Left ventricle myocardium superior (tissue), 1 donor: ENCODE measurements at regions not wholly inside any gene's neighbourhood (a gene's known extent, or its start where the extent isn't known, plus 50 kb on each side); places are given as distances from the start of the nearest gene placed in this dataset.

ENCODE experiments used
- ATAC-seq: fragments of 200-7000 bp; cut with Tn5 transposase; one replicate; pipeline ENCODE4 v1.9.1; 2020; ENCODE audit warnings: mild to moderate bottlenecking, moderate library complexity
- DNase-seq: peaks from one replicate; pipeline ENCODE4 v3.0.0-alpha.2; 2020
- intact Hi-C: fragments of 100-400 bp; cut with micrococcal nuclease; formaldehyde crosslinking; loops from one replicate; pipeline ENCODE4 v1.11.0; 2022
- donor health status: DM: no; HTN: yes; CAD: no; lungs with severe emphysema.

GRCh38 chr6:98670045-98670746 is 164.2 kb upstream of the POU3F2 start:
- no peak for ATAC-seq
- DNase-seq, result no peak
- intact Hi-C loops, result no loop called here

GRCh38 chr6:98672681-98673475 is 161.5 kb upstream of the POU3F2 start:
- no peak for ATAC-seq
- intact Hi-C loops, result no loop called here
- DNase-seq, result no peak

- intact Hi-C loops, result no loop called here
- no peak for ATAC-seq
Observed at GRCh38 chr6:98678481-98678880, 155.9 kb upstream of the POU3F2 start.

GRCh38 chr6:98686008-98686601 is 148.3 kb upstream of the POU3F2 start:
- intact Hi-C loops, result no loop called here
- no peak for DNase-seq

More at GRCh38 chr6:98678481-98678880, 155.9 kb upstream of the POU3F2 start:
- DNase-seq, result no peak

GRCh38 chr6:98687752-98688151 is 146.6 kb upstream of the POU3F2 start:
- DNase-seq (no peak), ATAC-seq (no peak)
- intact Hi-C loops, result no loop called here

More at GRCh38 chr6:98686008-98686601, 148.3 kb upstream of the POU3F2 start:
- ATAC-seq, result no peak

GRCh38 chr6:98695091-98695801 is 139.1 kb upstream of the POU3F2 start:
- intact Hi-C loops, result no loop called here
- DNase-seq (no peak), ATAC-seq (no peak)

- intact Hi-C loops, result no loop called here
- ATAC-seq (no peak), DNase-seq (no peak)
Observed at GRCh38 chr6:98711380-98711779, 123.0 kb upstream of the POU3F2 start.

GRCh38 chr6:98716341-98716740 is 118.0 kb upstream of the POU3F2 start:
- intact Hi-C loops, result no loop called here

GRCh38 chr6:98717322-98717877 is 117.0 kb upstream of the POU3F2 start:
- DNase-seq (no peak), ATAC-seq (no peak)
- intact Hi-C loops, result no loop called here

More at GRCh38 chr6:98716341-98716740, 118.0 kb upstream of the POU3F2 start:
- ATAC-seq (no peak), DNase-seq (no peak)

- ATAC-seq (no peak), DNase-seq (no peak)
- intact Hi-C loops, result no loop called here
Observed at GRCh38 chr6:98717988-98718387, 116.4 kb upstream of the POU3F2 start.

- no peak for ATAC-seq
- no peak for DNase-seq
- intact Hi-C loops, result no loop called here
Observed at GRCh38 chr6:98724537-98724936, 109.8 kb upstream of the POU3F2 start.

- intact Hi-C loops, result no loop called here
- DNase-seq (no peak), ATAC-seq (no peak)
Observed at GRCh38 chr6:98747273-98747672, 87.1 kb upstream of the POU3F2 start.

GRCh38 chr6:98747960-98748359 is 86.4 kb upstream of the POU3F2 start:
- DNase-seq (no peak), ATAC-seq (no peak)
- intact Hi-C loops, result no loop called here

GRCh38 chr6:98759459-98759858 is 74.9 kb upstream of the POU3F2 start:
- intact Hi-C loops, result no loop called here
- DNase-seq, result no peak
- no peak for ATAC-seq

- DNase-seq (no peak), ATAC-seq (no peak)
- intact Hi-C loops, result no loop called here
Observed at GRCh38 chr6:98764373-98764911, 69.9 kb upstream of the POU3F2 start.

GRCh38 chr6:98769546-98769945 is 64.8 kb upstream of the POU3F2 start:
- DNase-seq (no peak), ATAC-seq (no peak)
- intact Hi-C loops, result no loop called here

GRCh38 chr6:98775205-98775604 is 59.2 kb upstream of the POU3F2 start:
- intact Hi-C loops, result no loop called here
- ATAC-seq, result no peak
- no peak for DNase-seq

GRCh38 chr6:98777762-98778161 is 56.6 kb upstream of the POU3F2 start:
- DNase-seq (no peak), ATAC-seq (no peak)
- intact Hi-C loops, result no loop called here

GRCh38 chr6:98779618-98780017 is 54.8 kb upstream of the POU3F2 start:
- no peak for ATAC-seq
- intact Hi-C loops, result no loop called here

More at GRCh38 chr6:98779618-98780017, 54.8 kb upstream of the POU3F2 start:
- DNase-seq, result no peak
